ENCODE measurements at regions not wholly inside any gene's neighbourhood (a gene's known extent, or its start where the extent isn't known, plus 50 kb on each side); places are given as distances from the start of the nearest gene placed in this dataset.

DNA sequence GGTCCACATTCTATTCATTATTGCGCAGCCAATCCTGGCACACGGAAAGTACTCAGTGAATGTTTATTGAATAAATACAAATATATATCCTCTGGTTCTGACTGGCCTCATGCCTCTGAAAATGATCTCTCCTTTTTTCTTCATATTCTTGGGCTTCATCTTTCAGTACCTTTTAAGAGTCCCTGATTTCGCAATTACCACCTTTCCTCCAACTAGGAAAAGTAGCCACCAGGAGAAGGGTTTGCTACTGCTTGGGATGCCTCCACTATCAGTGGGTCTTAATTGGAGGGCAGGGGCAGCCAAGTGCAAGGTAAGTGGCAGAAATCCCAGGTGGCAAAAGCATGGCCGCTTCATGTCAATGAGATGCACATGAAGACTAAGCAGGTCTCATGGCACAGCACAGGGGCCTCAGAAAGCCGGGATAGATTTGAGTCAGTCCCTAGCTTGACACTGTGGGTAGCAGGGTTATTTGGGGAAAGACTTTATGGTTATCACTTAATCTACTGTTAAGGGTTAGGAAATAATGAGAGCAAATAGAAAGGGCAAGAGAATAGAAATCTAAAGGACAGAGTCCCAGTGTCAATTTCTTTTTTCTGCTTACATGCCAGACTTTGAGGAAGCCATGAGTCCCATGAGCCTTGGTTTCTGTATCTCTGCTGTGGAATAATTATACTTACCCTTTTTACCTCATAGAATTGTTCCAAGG lies 361.1 kb downstream of the MAN2A1 start:
- TF ChIP-seq POLR2A (IDR thresholded peaks at IDR 0.05; ENCODE audit: control extremely low read depth in 1 of 2, low read depth in 2 of 2, low read length in 2 of 2) (no peak), RBBP5 (IDR thresholded peaks at IDR 0.05; ENCODE audit: borderline replicate concordance, low read depth, low read length) (no peak), POU5F1 (IDR thresholded peaks at IDR 0.05; ENCODE audit: low read depth, low read length) (no peak), POLR2AphosphoS5 (IDR thresholded peaks at IDR 0.05; ENCODE audit: low read depth, low read length) (no peak), CTCF (IDR thresholded peaks at IDR 0.05; ENCODE audit: control extremely low read depth in 1 of 3, insufficient read depth in 1 of 3, low read depth in 1 of 3, low read length in 3 of 3) (no peak), RNF2 (IDR thresholded peaks at IDR 0.05; ENCODE audit: borderline replicate concordance, low read depth, low read length, missing control alignments, poor library complexity, severe bottlenecking) (no peak), CEBPB (IDR thresholded peaks at IDR 0.05; ENCODE audit: low read depth, low read length) (peak; percentile 63; the same call in 1 of the 2 replicates), HDAC2 (IDR thresholded peaks at IDR 0.05; ENCODE audit: borderline replicate concordance in 1 of 2, low read depth in 2 of 2, low read length in 2 of 2) (no peak), SP1 (IDR thresholded peaks at IDR 0.05; ENCODE audit: low read depth, low read length) (no peak), CREB1 (IDR thresholded peaks at IDR 0.05) (no peak), EP300 (IDR thresholded peaks at IDR 0.05; ENCODE audit: borderline replicate concordance in 1 of 2, low read depth in 2 of 2, low read length in 2 of 2) (no peak)
- TF ChIP-seq, protein P1, sequence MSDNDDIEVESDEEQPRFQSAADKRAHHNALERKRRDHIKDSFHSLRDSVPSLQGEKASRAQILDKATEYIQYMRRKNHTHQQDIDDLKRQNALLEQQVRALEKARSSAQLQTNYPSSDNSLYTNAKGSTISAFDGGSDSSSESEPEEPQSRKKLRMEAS (IDR thresholded peaks at IDR 0.05) = no peak
